GM23338 (cell line): ENCODE measurements at regions not wholly inside any gene's neighbourhood (a gene's known extent, or its start where the extent isn't known, plus 50 kb on each side); places are given as distances from the start of the nearest gene placed in this dataset.

Experiments used
- ATAC-seq: fragments of 200-7000 bp; cut with Tn5 transposase; 3 replicates; pipeline ENCODE4 v1.9.1; 2020
- DNase-seq: peaks from one replicate; pipeline ENCODE4 v3.0.0-alpha.2; 2015; ENCODE audit warnings: low spot score
- H2AFZ ChIP-seq: fragments of 200-600 bp; sonication (generic); 2 replicates; pipeline ENCODE4 v1.8.0; 2016; ENCODE audit warnings: antibody characterized with exemption, mild to moderate bottlenecking, moderate library complexity
- H3F3A ChIP-seq: fragments of 200-600 bp; sonication (generic); replicated peaks from 2 replicates; pipeline ENCODE4 v1.8.0; 2017; ENCODE audit warnings: antibody characterized with exemption, mixed run types, low read depth
- H3K27ac ChIP-seq: fragments of 200-600 bp; sonication (generic); 2 replicates; pipeline ENCODE4 v1.6.1; 2016; ENCODE audit warnings: low read depth
- H3K27me3 ChIP-seq: fragments of 200-600 bp; sonication (generic); 2 replicates; pipeline ENCODE4 v1.8.0; 2016; ENCODE audit warnings: mild to moderate bottlenecking, mixed run types, moderate library complexity; ENCODE audit not compliant: insufficient read depth
- H3K36me3 ChIP-seq: fragments of 200-600 bp; sonication (generic); 2 replicates; pipeline ENCODE4 v1.8.0; 2016; ENCODE audit warnings: mild to moderate bottlenecking; ENCODE audit not compliant: insufficient read depth
- H3K4me1 ChIP-seq: fragments of 200-600 bp; sonication (generic); 2 replicates; pipeline ENCODE4 v1.8.0; 2016; ENCODE audit warnings: mild to moderate bottlenecking, moderate library complexity; ENCODE audit not compliant: insufficient read depth
- H3K4me2 ChIP-seq: fragments of 200-600 bp; sonication (generic); 2 replicates; pipeline ENCODE4 v1.7.1; 2017; ENCODE audit warnings: mixed run types
- H3K4me3 ChIP-seq: fragments of 200-600 bp; sonication (generic); 2 replicates; pipeline ENCODE4 v1.6.1; 2016; ENCODE audit warnings: mixed run types
- H3K79me2 ChIP-seq: fragments of 200-600 bp; sonication (generic); replicated peaks from 2 replicates; pipeline ENCODE4 v1.8.0; 2017; ENCODE audit warnings: mild to moderate bottlenecking; ENCODE audit not compliant: insufficient read depth
- H3K9me2 ChIP-seq: fragments of 200-600 bp; sonication (generic); 2 replicates; pipeline ENCODE4 v1.8.0; 2017; ENCODE audit not compliant: insufficient read depth
- H4K20me1 ChIP-seq: fragments of 200-600 bp; sonication (generic); replicated peaks from 2 replicates; pipeline ENCODE4 v1.8.0; 2017; ENCODE audit warnings: mild to moderate bottlenecking; ENCODE audit not compliant: insufficient read depth
- H3K27ac Mint-ChIP-seq: 2 replicates; pipeline ENCODE4 v1.8.0; 2020; ENCODE audit warnings: inconsistent platforms, mild to moderate bottlenecking, moderate library complexity, mixed read lengths
- H3K27me3 Mint-ChIP-seq: 3 replicates; pipeline ENCODE4 v1.8.0; 2022; ENCODE audit warnings: low read depth, mild to moderate bottlenecking, moderate library complexity, mixed read lengths, inconsistent platforms; ENCODE audit not compliant: insufficient read depth, poor library complexity
- H3K36me3 Mint-ChIP-seq: 3 replicates; pipeline ENCODE4 v1.8.0; 2021; ENCODE audit warnings: low read depth, mild to moderate bottlenecking, inconsistent platforms, moderate library complexity, mixed read lengths
- H3K4me1 Mint-ChIP-seq: 3 replicates; pipeline ENCODE4 v1.8.0; 2020; ENCODE audit warnings: mild to moderate bottlenecking, inconsistent platforms, mixed read lengths
- H3K4me3 Mint-ChIP-seq: 3 replicates; pipeline ENCODE4 v1.8.0; 2021; ENCODE audit warnings: moderate library complexity, mild to moderate bottlenecking, inconsistent platforms, mixed read lengths
- H3K9me3 Mint-ChIP-seq: 3 replicates; pipeline ENCODE4 v1.8.0; 2020; ENCODE audit warnings: moderate library complexity, mild to moderate bottlenecking, inconsistent platforms, mixed read lengths
- CREB1 ChIP-seq: fragments of 250-450 bp; sonication (Bioruptor Pico); IDR thresholded peaks from 2 replicates; pipeline ENCODE4 v1.5.0; 2020; ENCODE audit warnings: low read depth, mild to moderate bottlenecking, moderate library complexity
- CTCF ChIP-seq, 2 experiments: fragments of 200-600 bp in 1 of 2; sonication (generic) in 1 of 2; conservative IDR thresholded peaks; 2 replicates each; pipeline versions ENCODE4 v1.5.1 to v1.6.1; 2016 to 2017; ENCODE audit warnings: antibody characterized with exemption in 2 of 2, low read depth in 2 of 2, mild to moderate bottlenecking in 2 of 2, moderate library complexity in 1 of 2
- ETS1 ChIP-seq: IDR thresholded peaks from 2 replicates; pipeline ENCODE4 v1.6.1; 2016; ENCODE audit warnings: antibody characterized with exemption
- EZH2 ChIP-seq: fragments of 200-600 bp; sonication (generic); IDR thresholded peaks from one replicate; pipeline ENCODE4 v1.8.0; 2017; ENCODE audit warnings: antibody characterized with exemption, mild to moderate bottlenecking, low read depth; ENCODE audit not compliant: unreplicated experiment
- EZH2phosphoT487 ChIP-seq: fragments of 200-600 bp; sonication (generic); IDR thresholded peaks from one replicate; pipeline ENCODE4 v1.8.1; 2018; ENCODE audit warnings: antibody characterized with exemption; ENCODE audit not compliant: unreplicated experiment
- JUNB ChIP-seq: IDR thresholded peaks from one replicate; pipeline ENCODE4 v1.6.1; 2016; ENCODE audit warnings: antibody characterized with exemption; ENCODE audit not compliant: unreplicated experiment
- POLR2AphosphoS5 ChIP-seq: IDR thresholded peaks from 2 replicates; pipeline ENCODE4 v1.6.1; 2016; ENCODE audit warnings: antibody characterized with exemption, low read depth
- ZNF114 ChIP-seq: fragments of 250-450 bp; sonication (Bioruptor Pico); IDR thresholded peaks from 2 replicates; pipeline ENCODE4 v1.5.0; 2020; ENCODE audit warnings: mild to moderate bottlenecking, moderate library complexity
- ZNF331 ChIP-seq: fragments of 250-450 bp; sonication (Bioruptor Pico); IDR thresholded peaks from 2 replicates; pipeline ENCODE4 v1.5.0; 2020; ENCODE audit warnings: low read depth, mild to moderate bottlenecking, moderate library complexity
- ZNF462 ChIP-seq: fragments of 250-450 bp; sonication (Bioruptor Pico); IDR thresholded peaks from 2 replicates; pipeline ENCODE4 v1.5.0; 2020; ENCODE audit warnings: mild to moderate bottlenecking, moderate library complexity

GRCh38 chr6:153412519-153412918, 281.4 kb upstream of the RGS17 start (continued):
- TF ChIP-seq ZNF462 (CRISPR knock-in tag), result no peak
- TF ChIP-seq CREB1 (CRISPR knock-in tag), result no peak
- no peak for TF ChIP-seq ZNF331 (CRISPR knock-in tag)
- no peak for TF ChIP-seq CTCF (conservative IDR thresholded peaks at IDR 0.05; ENCODE audit: low read depth in 2 of 2)

GRCh38 chr6:153411070-153411648, 280.1 kb upstream of the RGS17 start:
- Histone ChIP-seq H4K20me1 (no peaks in the 10 kb centered on the region), H3K79me2 (no peaks in the 10 kb centered on the region), H2AFZ (no peak overlapping the region), H3K4me2 (no peak overlapping the region), H3K36me3 (peaks cover 6% of the 10 kb centered on the region; the same call in 1 of the 2 replicates), H3K4me1 (peaks cover 5% of the 10 kb centered on the region), H3K27ac (no peak overlapping the region), H3F3A (no peaks in the 10 kb centered on the region), H3K4me3 (no peak overlapping the region), H3K9me2 (peaks cover 20% of the 10 kb centered on the region), H3K27me3 (no peaks in the 10 kb centered on the region)
- Mint-ChIP-seq H3K36me3 (peaks cover 24% of the 10 kb centered on the region; the same call in 2 of the 3 replicates), H3K4me3 (no peak overlapping the region), H3K27me3 (no peaks in the 10 kb centered on the region), H3K4me1 (peaks cover 5% of the 10 kb centered on the region; the same call in 2 of the 3 replicates), H3K9me3 (peaks cover 17% of the 10 kb centered on the region; the same call in 2 of the 3 replicates), H3K27ac (no peak overlapping the region)
- DNase-seq (no peak), ATAC-seq (no peak)
- TF ChIP-seq EZH2phosphoT487 (no peak), CREB1 (CRISPR knock-in tag) (no peak), JUNB (no peak), EZH2 (no peak), POLR2AphosphoS5 (no peak), CTCF (conservative IDR thresholded peaks at IDR 0.05; ENCODE audit: low read depth in 2 of 2) (no peak), ETS1 (no peak), ZNF114 (CRISPR knock-in tag) (no peak)
